ENCODE measurements at regions not wholly inside any gene's neighbourhood (a gene's known extent, or its start where the extent isn't known, plus 50 kb on each side); places are given as distances from the start of the nearest gene placed in this dataset.
"Not testable (repeated sequence)": the region's sequence is repeated elsewhere in the genome, so short reads cannot be mapped to it uniquely, and the experiment has no call there.

DNA sequence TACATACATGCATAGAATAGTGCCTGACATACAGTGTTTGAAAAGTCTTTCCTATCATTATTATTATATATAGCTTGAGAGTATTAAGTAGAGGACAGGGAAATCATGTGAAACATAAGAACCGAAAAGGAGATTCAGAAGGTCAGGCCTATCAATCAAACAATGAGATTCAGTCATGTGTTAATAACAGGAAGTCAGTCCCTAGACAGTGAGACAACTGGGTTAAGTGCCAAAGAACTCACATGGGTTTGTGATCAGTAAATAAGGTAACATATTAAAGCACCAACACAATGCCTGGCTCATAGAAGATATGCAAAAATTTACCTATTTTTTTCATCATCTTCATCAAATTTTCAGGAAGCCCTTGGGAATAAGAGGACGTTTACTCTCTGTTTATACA, 174.3 kb upstream of the FAT3 start:
- TF ChIP-seq, protein P1, sequence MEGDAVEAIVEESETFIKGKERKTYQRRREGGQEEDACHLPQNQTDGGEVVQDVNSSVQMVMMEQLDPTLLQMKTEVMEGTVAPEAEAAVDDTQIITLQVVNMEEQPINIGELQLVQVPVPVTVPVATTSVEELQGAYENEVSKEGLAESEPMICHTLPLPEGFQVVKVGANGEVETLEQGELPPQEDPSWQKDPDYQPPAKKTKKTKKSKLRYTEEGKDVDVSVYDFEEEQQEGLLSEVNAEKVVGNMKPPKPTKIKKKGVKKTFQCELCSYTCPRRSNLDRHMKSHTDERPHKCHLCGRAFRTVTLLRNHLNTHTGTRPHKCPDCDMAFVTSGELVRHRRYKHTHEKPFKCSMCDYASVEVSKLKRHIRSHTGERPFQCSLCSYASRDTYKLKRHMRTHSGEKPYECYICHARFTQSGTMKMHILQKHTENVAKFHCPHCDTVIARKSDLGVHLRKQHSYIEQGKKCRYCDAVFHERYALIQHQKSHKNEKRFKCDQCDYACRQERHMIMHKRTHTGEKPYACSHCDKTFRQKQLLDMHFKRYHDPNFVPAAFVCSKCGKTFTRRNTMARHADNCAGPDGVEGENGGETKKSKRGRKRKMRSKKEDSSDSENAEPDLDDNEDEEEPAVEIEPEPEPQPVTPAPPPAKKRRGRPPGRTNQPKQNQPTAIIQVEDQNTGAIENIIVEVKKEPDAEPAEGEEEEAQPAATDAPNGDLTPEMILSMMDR (IDR thresholded peaks at IDR 0.05; ENCODE audit: borderline replicate concordance, insufficient read depth, low read depth, low read length) = no peak
- no peak overlapping the region for H3K4me3 ChIP-seq (ENCODE audit: low read depth, low read length)

DNA sequence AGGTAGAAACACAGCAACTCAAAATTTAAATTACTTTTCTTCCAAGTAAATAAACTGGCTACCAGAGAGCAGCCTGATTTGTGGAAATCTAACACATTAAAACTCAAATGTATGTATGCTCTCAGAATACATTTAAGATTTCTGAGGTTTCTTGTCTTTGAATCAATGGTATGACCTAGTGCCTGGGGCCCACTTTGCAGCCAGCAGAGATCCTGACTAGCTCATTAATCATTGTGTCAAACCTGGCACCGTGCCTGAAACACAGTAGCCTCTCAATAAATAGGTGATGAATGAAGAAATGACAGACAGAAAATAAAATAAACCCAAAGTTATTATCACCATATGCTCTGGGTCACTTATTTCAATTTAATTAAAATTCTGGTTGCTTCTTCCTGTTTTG, 176.2 kb upstream of the FAT3 start:
- no peak overlapping the region for H3K4me3 ChIP-seq (ENCODE audit: low read depth, low read length)
- TF ChIP-seq, protein P1 (IDR thresholded peaks at IDR 0.05; ENCODE audit: borderline replicate concordance, insufficient read depth, low read depth, low read length) = no peak

DNA sequence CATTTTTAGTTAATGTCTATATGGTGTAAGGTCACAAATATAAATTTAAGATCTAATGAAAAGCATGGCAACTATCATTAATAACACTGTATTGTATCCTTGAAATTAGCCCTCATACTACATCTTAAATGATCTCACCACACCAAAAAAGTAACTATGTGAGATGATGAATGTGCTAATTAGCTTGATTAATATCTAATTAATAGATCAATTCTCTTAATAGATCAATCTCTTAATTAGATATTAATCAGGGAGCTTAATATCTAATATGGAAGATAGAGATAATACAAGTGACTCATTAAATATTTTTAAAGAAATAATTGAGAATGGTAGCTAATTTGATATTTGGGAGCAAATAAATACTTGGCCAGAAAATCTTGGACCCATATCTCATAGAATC, 178.5 kb upstream of the FAT3 start:
- TF ChIP-seq, protein P1 (IDR thresholded peaks at IDR 0.05; ENCODE audit: borderline replicate concordance, insufficient read depth, low read depth, low read length) = no peak
- H3K4me3 ChIP-seq (ENCODE audit: low read depth, low read length) = no peak overlapping the region

DNA sequence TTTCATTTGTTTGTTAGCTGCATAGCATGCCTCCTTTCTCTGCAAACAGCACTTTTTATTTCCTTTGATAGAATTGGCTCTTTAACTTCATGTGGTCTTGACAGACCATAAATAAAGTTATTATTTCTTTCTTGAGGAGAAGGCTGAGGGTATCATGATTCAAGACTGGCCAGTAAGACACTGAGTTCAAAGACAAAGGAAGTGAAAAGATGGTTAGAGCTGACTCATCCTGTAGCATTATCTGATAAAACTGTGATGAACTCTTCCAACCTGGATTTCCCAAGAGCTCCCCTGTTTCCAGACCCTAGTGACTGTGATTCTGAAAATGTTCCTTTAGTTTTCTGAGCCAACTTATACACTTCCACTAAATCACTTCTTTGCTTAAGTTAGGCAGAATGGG, 179.3 kb upstream of the FAT3 start:
- TF ChIP-seq, protein P1 (IDR thresholded peaks at IDR 0.05; ENCODE audit: borderline replicate concordance, insufficient read depth, low read depth, low read length) = no peak
- H3K4me3 ChIP-seq (ENCODE audit: low read depth, low read length) = no peak overlapping the region

DNA sequence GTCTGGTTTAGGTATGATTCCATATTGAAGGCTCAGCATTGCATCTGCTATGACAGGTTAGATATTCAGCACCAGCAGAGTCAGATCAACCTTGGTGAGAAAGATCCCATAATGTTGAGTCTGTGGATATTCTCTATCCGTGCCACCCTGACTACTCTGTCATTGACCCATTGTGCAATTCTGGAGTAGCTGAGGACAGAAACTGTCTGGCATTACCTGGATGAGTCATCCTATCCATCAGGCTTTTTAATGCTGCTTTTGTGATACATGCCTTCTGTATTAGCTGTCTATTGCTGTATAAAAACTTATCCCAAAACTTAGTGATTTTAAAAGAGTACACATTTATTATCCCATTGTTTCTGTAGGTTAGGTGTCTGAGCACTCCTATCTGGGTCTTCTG, 189.1 kb upstream of the FAT3 start:
- no peak overlapping the region for H3K4me3 ChIP-seq (ENCODE audit: low read depth, low read length)
- TF ChIP-seq, protein P1 (IDR thresholded peaks at IDR 0.05; ENCODE audit: borderline replicate concordance, insufficient read depth, low read depth, low read length) = no peak

DNA sequence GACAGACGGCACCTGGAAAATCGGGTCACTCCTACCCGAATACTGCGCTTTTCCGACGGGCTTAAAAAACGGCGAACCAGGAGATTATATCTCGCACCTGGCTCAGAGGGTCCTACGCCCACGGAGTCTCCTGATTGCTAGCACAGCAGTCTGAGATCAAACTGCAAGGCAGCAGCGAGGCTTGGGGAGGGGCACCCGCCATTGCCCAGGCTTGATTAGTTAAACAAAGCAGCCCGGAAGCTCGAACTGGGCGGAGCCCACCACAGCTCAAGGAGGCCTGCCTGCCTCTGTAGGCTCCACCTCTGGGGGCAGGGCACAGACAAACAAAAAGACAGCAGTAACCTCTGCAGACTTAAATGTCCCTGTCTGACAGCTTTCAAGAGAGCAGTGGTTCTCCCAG, 197.5 kb upstream of the FAT3 start:
- not testable (repeated sequence) for H3K4me3 ChIP-seq (ENCODE audit: low read depth, low read length)

DNA sequence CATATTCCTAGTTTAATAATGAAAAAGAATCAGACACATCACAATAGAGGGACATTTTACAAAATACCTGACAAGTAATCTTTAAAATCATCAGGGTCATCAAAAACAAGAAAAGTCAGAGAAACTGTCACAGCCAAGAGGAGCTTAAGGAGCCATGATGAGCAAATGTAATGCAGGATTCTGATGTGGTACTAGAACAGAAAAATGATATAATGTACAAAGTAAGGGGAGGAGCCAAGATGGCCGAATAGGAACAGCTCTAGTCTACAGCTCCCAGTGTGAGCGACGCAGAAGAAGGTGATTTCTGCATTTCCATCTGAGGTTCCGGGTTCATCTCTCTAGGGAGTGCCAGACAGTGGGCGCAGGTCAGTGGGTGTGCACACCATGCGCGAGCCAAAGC, 198.0 kb upstream of the FAT3 start:
- TF ChIP-seq, protein P1 (IDR thresholded peaks at IDR 0.05; ENCODE audit: borderline replicate concordance, insufficient read depth, low read depth, low read length) = no peak
- no peak overlapping the region for H3K4me3 ChIP-seq (ENCODE audit: low read depth, low read length)

DNA sequence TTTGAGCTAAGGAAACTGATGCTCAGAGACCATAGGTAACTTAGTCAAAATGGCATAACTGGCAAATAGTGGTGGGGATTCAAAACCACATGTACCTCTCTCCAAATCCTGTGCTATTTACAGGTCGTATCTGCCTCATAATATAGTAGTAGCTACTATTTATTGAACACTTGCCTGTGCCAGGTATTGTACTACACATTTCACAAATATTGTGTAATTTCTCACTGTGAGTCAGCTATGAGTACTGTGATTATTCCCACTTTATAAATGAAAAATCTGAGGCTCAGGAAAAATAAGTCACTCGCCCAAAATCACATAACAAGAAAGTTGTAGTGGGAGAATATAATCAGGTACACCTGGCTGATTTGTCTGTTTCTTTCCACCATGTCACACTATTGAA, 199.8 kb upstream of the FAT3 start:
- TF ChIP-seq, protein P1 (IDR thresholded peaks at IDR 0.05; ENCODE audit: borderline replicate concordance, insufficient read depth, low read depth, low read length) = no peak
- no peak overlapping the region for H3K4me3 ChIP-seq (ENCODE audit: low read depth, low read length)
